ENCODE measurements at regions not wholly inside any gene's neighbourhood (a gene's known extent, or its start where the extent isn't known, plus 50 kb on each side); places are given as distances from the start of the nearest gene placed in this dataset.
A peak's percentile ranks its signal among the peaks of the same experiment; 100 is the strongest.

DNA sequence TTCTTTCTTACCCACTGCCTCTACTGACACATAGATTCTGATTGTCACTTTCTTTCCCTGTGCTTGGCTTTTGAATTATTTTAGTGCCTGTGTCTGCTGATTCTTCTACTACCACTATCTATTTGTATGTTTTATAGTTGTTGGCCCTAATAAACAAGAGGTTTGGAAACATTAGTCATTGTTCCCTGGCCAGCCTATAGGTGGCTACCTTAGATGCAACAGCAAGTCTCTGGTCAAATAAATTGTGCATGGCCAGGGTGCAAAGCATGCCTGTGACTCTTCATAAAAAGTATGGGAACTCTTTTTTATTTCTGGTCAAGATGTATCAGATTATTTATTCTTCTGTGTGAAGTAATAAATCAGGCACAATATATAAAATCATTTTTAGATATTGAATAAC, 124.4 kb downstream of the PLK2 start:
- Mint-ChIP-seq H3K4me3 (ENCODE audit: unreplicated experiment) (no peak overlapping the region), H3K27ac (ENCODE audit: unreplicated experiment) (no peak overlapping the region), H3K9me3 (ENCODE audit: unreplicated experiment) (no peaks in the 10 kb centered on the region), H3K4me1 (ENCODE audit: low read depth, unreplicated experiment) (no peaks in the 10 kb centered on the region), H3K36me3 (ENCODE audit: insufficient read depth, unreplicated experiment) (no peaks in the 10 kb centered on the region), H3K27me3 (ENCODE audit: insufficient read depth, unreplicated experiment) (no peaks in the 10 kb centered on the region)
- Histone ChIP-seq H3K4me3 (ENCODE audit: low read depth, low read length) (no peak overlapping the region), H3K27me3 (replicated peaks; ENCODE audit: control insufficient read depth, insufficient read depth, low read length) (no peaks in the 10 kb centered on the region), H3K36me3 (ENCODE audit: control insufficient read depth, insufficient read depth, low read length) (no peaks in the 10 kb centered on the region), H3K9me3 (no peaks in the 10 kb centered on the region), H3K4me1 (no peaks in the 10 kb centered on the region)
- no TSS peak for BruUV-seq (replicated peaks)
- POLR2A ChIA-PET, result no interaction called here
- CTCF ChIA-PET, result no interaction called here
- TF ChIP-seq CTCF (IDR thresholded peaks at IDR 0.05; ENCODE audit: insufficient read depth in 1 of 2, low read depth in 1 of 2, low read length in 1 of 2, severe bottlenecking in 1 of 2, unreplicated experiment in 1 of 2), result peak in 1 of 2 experiments; percentile 14
- no peak for DNase-seq
- intact Hi-C loops (cut with micrococcal nuclease; ENCODE audit: unreplicated experiment), result no loop called here

- CTCF ChIA-PET, result no interaction called here
- no peaks in the 10 kb centered on the region for H3K4me1 Mint-ChIP-seq (ENCODE audit: low read depth, unreplicated experiment)
- intact Hi-C loops (cut with micrococcal nuclease; ENCODE audit: unreplicated experiment), result no loop called here
Observed at GRCh38 chr5:58334035-58334434, 125.9 kb downstream of the PLK2 start.

DNA sequence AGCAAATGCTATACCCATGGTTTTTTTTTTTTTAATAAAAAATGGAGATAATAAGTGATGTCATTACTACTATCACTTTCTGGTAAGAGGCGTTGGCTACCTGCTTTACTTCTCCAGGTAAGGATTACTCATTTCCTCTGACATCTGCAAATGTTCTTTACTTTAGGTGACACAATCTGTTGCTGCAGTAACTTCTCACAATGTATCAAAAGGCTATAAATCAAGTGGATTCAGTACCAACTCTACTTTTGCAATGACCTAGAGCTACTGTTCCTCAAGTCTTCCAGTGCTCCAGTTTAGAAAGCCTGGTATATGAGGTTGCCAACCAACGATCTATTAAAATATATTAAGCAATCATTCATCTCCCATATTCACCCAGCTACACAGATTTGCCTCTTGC, 129.1 kb downstream of the PLK2 start:
- ChIA-PET POLR2A (no interaction called here), CTCF (no interaction called here)
- no TSS peak for BruUV-seq (replicated peaks)
- intact Hi-C loops (cut with micrococcal nuclease; ENCODE audit: unreplicated experiment), result no loop called here
- Histone ChIP-seq H3K4me1 (no peaks in the 10 kb centered on the region), H3K36me3 (ENCODE audit: control insufficient read depth, insufficient read depth, low read length) (no peaks in the 10 kb centered on the region), H3K27me3 (replicated peaks; ENCODE audit: control insufficient read depth, insufficient read depth, low read length) (no peaks in the 10 kb centered on the region), H3K4me3 (ENCODE audit: low read depth, low read length) (no peak overlapping the region), H3K9me3 (no peaks in the 10 kb centered on the region)
- Mint-ChIP-seq H3K27ac (ENCODE audit: unreplicated experiment) (no peak overlapping the region), H3K27me3 (ENCODE audit: insufficient read depth, unreplicated experiment) (no peaks in the 10 kb centered on the region), H3K36me3 (ENCODE audit: insufficient read depth, unreplicated experiment) (no peaks in the 10 kb centered on the region), H3K4me3 (ENCODE audit: unreplicated experiment) (no peak overlapping the region), H3K4me1 (ENCODE audit: low read depth, unreplicated experiment) (no peaks in the 10 kb centered on the region), H3K9me3 (ENCODE audit: unreplicated experiment) (no peaks in the 10 kb centered on the region)
- no peak for DNase-seq
- TF ChIP-seq CTCF (IDR thresholded peaks at IDR 0.05; ENCODE audit: insufficient read depth in 1 of 2, low read depth in 1 of 2, low read length in 1 of 2, severe bottlenecking in 1 of 2, unreplicated experiment in 1 of 2), result no peak

More at GRCh38 chr5:58334035-58334434, 125.9 kb downstream of the PLK2 start:
- Mint-ChIP-seq H3K36me3 (ENCODE audit: insufficient read depth, unreplicated experiment) (no peaks in the 10 kb centered on the region), H3K27me3 (ENCODE audit: insufficient read depth, unreplicated experiment) (no peaks in the 10 kb centered on the region), H3K27ac (ENCODE audit: unreplicated experiment) (no peak overlapping the region), H3K9me3 (ENCODE audit: unreplicated experiment) (no peaks in the 10 kb centered on the region), H3K4me3 (ENCODE audit: unreplicated experiment) (no peak overlapping the region)
- H3K4me1 ChIP-seq, result no peaks in the 10 kb centered on the region
- no peaks in the 10 kb centered on the region for H3K27me3 ChIP-seq (replicated peaks; ENCODE audit: control insufficient read depth, insufficient read depth, low read length)
- DNase-seq, result no peak
- H3K9me3 ChIP-seq, result no peaks in the 10 kb centered on the region
- POLR2A ChIA-PET, result no interaction called here
- H3K4me3 ChIP-seq (ENCODE audit: low read depth, low read length), result no peak overlapping the region
- TF ChIP-seq CTCF (IDR thresholded peaks at IDR 0.05; ENCODE audit: insufficient read depth in 1 of 2, low read depth in 1 of 2, low read length in 1 of 2, severe bottlenecking in 1 of 2, unreplicated experiment in 1 of 2), result no peak
- BruUV-seq (replicated peaks), result no TSS peak
- H3K36me3 ChIP-seq (ENCODE audit: control insufficient read depth, insufficient read depth, low read length), result no peaks in the 10 kb centered on the region
